ENCODE measurements at regions not wholly inside any gene's neighbourhood (a gene's known extent, or its start where the extent isn't known, plus 50 kb on each side); places are given as distances from the start of the nearest gene placed in this dataset.

DNA sequence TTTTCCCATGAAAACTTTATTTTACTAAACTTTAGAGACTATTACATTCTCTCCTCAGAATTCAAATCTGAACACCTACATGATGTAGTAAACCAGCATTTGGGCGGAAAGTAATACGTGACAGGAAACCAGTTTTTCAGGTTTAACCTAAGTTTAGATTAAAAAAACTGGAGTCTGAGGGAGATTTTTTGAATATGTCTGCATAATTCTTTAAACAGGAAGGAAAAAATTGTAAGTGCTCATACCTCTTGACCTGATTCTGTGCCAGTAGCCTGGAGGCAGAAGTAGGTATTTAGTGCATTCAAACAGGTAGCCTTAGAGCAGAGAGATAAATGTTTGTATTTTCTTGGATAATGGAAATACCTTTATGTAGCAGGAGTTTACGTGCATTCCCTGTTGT, 224.3 kb downstream of the MDFIC start:
- no peak for TF ChIP-seq ZNF133 (tag by site-specific recombination; IDR thresholded peaks at IDR 0.05)
- TF ChIP-seq ZNF48 (tag by site-specific recombination; IDR thresholded peaks at IDR 0.05) = no peak
- TF ChIP-seq, protein P1, sequence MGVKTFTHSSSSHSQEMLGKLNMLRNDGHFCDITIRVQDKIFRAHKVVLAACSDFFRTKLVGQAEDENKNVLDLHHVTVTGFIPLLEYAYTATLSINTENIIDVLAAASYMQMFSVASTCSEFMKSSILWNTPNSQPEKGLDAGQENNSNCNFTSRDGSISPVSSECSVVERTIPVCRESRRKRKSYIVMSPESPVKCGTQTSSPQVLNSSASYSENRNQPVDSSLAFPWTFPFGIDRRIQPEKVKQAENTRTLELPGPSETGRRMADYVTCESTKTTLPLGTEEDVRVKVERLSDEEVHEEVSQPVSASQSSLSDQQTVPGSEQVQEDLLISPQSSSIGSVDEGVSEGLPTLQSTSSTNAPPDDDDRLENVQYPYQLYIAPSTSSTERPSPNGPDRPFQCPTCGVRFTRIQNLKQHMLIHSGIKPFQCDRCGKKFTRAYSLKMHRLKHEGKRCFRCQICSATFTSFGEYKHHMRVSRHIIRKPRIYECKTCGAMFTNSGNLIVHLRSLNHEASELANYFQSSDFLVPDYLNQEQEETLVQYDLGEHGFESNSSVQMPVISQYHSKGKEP (tag by site-specific recombination; IDR thresholded peaks at IDR 0.05) = no peak
- TF ChIP-seq ZNF24 (tag by site-specific recombination; IDR thresholded peaks at IDR 0.05) = no peak
- TF ChIP-seq, protein P2, sequence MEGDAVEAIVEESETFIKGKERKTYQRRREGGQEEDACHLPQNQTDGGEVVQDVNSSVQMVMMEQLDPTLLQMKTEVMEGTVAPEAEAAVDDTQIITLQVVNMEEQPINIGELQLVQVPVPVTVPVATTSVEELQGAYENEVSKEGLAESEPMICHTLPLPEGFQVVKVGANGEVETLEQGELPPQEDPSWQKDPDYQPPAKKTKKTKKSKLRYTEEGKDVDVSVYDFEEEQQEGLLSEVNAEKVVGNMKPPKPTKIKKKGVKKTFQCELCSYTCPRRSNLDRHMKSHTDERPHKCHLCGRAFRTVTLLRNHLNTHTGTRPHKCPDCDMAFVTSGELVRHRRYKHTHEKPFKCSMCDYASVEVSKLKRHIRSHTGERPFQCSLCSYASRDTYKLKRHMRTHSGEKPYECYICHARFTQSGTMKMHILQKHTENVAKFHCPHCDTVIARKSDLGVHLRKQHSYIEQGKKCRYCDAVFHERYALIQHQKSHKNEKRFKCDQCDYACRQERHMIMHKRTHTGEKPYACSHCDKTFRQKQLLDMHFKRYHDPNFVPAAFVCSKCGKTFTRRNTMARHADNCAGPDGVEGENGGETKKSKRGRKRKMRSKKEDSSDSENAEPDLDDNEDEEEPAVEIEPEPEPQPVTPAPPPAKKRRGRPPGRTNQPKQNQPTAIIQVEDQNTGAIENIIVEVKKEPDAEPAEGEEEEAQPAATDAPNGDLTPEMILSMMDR (tag by site-specific recombination; IDR thresholded peaks at IDR 0.05) = no peak
- no peak for TF ChIP-seq YY1 (tag by site-specific recombination; IDR thresholded peaks at IDR 0.05)
- no peak for TF ChIP-seq ZFP69B (tag by site-specific recombination; IDR thresholded peaks at IDR 0.05)
- no peak for TF ChIP-seq ZNF341 (tag by site-specific recombination; IDR thresholded peaks at IDR 0.05; ENCODE audit: low read depth)
- TF ChIP-seq, protein P3, sequence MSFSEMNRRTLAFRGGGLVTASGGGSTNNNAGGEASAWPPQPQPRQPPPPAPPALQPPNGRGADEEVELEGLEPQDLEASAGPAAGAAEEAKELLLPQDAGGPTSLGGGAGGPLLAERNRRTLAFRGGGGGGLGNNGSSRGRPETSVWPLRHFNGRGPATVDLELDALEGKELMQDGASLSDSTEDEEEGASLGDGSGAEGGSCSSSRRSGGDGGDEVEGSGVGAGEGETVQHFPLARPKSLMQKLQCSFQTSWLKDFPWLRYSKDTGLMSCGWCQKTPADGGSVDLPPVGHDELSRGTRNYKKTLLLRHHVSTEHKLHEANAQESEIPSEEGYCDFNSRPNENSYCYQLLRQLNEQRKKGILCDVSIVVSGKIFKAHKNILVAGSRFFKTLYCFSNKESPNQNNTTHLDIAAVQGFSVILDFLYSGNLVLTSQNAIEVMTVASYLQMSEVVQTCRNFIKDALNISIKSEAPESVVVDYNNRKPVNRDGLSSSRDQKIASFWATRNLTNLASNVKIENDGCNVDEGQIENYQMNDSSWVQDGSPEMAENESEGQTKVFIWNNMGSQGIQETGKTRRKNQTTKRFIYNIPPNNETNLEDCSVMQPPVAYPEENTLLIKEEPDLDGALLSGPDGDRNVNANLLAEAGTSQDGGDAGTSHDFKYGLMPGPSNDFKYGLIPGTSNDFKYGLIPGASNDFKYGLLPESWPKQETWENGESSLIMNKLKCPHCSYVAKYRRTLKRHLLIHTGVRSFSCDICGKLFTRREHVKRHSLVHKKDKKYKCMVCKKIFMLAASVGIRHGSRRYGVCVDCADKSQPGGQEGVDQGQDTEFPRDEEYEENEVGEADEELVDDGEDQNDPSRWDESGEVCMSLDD (tag by site-specific recombination; IDR thresholded peaks at IDR 0.05) = no peak
- no peak for TF ChIP-seq MEIS1 (CRISPR knock-in tag; IDR thresholded peaks at IDR 0.05; ENCODE audit: borderline replicate concordance)
- TF ChIP-seq ZNF157 (tag by site-specific recombination; IDR thresholded peaks at IDR 0.05) = no peak
- TF ChIP-seq ZBTB21 (tag by site-specific recombination; IDR thresholded peaks at IDR 0.05) = no peak
- TF ChIP-seq, protein P4, sequence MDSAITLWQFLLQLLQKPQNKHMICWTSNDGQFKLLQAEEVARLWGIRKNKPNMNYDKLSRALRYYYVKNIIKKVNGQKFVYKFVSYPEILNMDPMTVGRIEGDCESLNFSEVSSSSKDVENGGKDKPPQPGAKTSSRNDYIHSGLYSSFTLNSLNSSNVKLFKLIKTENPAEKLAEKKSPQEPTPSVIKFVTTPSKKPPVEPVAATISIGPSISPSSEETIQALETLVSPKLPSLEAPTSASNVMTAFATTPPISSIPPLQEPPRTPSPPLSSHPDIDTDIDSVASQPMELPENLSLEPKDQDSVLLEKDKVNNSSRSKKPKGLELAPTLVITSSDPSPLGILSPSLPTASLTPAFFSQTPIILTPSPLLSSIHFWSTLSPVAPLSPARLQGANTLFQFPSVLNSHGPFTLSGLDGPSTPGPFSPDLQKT (IDR thresholded peaks at IDR 0.05; ENCODE audit: borderline replicate concordance, low read depth, low read length) = no peak
- TF ChIP-seq HOXA7 (CRISPR knock-in tag; IDR thresholded peaks at IDR 0.05; ENCODE audit: borderline replicate concordance) = no peak
